GM21723 (cell line): ENCODE measurements at regions not wholly inside any gene's neighbourhood (a gene's known extent, or its start where the extent isn't known, plus 50 kb on each side); places are given as distances from the start of the nearest gene placed in this dataset.

Source experiments
- ATAC-seq: cut with Tn5 transposase; IDR thresholded peaks from one replicate; pipeline ENCODE4 v1.9.1; 2021; ENCODE audit warnings: mild to moderate bottlenecking, moderate library complexity; ENCODE audit not compliant: unreplicated experiment

DNA sequence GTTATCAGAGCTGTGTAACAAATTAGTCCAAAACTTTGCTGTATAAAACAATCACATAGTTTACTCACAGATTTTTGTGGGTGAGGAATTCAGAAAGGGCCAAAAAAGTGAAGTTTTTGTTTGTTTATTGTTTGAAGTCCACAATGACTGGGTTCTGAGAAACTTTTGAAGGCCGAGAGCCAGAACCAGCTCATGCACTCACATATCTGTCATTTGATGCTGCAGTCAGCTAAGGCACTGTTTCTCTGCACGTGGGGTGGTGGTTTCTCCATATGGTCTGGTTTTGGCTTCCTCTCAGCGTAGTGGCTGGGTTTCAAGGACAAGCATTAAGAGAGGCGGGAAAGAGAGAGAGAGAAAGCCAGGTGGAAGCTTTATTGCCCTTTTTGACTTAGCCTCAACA, 131.8 kb downstream of the TWIST2 start:
- ATAC-seq = no peak

DNA sequence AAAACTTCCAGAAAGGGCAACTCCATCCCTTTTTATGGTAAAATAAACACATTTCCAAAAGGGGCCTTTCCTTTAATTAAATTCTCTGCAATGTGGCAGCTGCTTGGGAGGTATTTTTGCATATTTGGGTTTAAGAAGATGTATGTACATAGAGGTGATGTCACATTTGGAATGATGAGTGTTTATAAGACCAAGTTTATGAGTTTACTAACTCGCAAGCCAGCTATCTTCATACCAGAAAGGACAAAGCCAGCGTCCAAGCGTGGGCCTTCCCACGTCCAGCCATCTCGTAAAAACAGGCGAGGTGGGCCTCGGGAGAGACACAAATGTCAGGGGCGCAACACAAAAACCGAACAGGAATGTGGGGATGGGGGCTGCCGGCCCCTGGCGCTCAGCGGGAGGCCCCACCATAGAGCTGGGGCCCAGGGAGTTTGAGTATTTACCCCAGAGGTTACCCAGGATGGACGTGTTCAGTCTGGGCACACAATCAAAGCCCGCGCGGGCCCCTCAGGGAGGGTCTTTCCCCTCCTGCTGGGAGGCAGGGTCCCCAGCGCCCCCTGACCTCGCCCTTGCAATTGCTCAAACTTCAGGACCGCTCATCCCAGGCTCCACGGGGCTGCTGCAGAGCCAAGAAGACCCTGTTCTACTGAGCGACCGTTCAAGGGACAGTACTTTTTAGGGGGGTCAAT, 137.3 kb downstream of the TWIST2 start:
- no peak for ATAC-seq

DNA sequence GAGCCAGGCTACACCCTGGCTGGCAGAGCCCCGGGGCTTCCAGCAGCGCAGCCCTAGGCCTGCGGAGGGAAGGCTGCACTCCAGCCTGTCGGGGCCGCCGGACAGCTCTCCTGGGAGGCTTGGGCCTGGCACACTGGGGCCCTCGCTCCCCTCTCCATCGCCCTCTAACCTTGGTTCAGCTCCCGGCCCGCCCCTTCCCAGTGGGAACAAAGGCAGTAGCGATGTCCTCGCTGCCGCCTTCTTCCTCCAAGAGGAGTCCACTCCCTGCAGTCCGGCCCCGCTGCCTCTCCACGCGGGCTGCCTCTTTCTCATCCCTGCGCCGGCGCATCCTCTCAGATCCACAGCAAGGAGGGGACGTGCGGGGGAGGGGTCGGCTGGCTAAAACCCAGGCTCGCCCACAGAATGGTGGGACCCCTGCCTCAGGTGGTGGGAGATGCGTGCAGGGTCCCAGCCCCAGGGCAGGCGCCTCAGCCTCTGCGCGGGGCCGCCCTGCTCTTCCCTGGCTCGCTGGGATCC, 138.1 kb downstream of the TWIST2 start:
- no peak for ATAC-seq

DNA sequence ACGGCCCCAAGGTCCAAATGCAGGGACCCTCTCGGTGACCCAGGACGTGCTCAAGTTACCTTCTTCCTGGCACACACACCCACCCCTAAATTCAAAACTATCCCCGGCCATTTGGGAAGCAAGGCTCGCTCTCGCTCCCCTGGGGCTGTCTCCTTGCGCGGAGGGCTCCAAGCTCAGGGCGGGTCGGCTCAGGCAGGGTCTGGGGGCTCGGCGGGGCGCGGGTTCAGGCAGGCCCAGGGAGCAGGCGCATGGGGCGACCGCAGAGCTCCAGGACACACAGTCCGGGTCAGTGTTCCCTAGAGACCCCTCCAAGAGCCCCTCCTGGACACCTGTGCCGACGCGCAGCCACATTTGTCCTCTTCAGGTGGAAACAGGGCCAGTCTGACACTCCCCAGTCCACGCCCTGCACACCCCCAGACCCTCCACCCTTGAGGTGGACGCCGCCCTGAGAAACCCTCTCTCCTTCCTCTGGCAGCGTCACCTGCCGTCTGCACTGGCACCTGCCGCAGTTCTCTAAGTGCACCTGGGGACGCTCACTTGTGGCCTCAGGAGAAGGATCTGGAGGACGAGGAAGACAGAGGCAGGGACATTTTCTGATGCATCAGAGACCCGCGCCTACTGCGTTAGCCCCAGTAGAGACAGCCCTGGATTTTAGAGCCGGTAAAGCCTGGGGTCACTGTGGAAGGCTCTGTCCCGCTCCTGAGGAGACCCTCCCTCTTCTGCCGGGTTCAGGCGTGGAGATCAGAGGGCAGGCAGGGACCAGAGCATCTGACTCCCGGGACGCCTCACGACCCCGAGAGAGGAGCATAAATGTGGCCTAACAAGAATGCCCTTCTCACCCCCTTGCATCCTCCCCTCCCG, 138.8 kb downstream of the TWIST2 start:
- no peak for ATAC-seq

DNA sequence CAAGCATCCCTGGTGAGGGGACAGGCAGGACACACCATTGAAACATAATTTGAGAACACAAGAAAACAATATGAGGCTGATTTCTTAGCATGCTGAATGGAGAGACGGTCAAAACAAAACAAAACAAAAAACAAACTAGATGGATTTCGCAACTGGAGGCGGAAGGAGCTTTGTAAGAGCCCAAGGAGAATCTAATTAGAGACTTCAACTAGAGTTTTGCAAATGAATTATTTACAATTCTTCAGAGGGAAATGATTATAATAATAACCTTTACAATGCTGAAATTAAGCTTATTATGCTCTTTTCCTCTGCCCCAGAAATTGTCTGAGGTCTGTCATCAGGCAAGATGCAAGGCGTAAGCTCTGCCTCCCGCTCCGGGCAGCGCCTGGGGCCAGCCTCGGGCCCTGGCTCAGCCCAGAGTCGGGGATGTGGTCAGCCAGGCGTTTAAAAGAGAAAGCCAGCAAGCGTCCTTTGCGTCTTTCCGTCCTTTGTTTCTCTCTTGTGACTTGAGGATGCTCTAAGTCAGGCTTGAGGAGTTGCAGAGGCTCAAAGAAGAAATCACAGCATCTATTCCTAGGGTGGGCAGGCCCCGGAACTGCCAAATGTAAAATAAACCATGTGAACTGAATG, 139.6 kb downstream of the TWIST2 start:
- no peak for ATAC-seq

DNA sequence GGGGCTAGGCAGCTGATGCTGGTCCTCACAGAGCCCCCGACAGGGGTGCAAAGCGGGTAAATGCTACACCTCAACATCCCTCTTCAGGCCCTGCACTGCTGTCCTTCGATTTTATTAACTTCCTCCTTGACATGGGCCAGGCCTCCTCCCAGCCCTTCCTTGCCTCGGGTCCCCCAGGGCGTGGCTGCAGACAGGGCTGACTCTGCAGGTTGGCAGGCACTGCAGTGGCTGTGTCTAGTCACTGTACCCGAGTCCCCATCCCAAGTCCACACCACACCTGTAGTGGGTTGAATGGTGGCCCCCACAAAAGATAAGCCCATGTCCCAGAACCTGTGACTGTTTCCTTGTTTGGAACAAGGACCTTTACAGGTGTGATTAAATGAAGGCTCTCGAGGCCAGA, 140.2 kb downstream of the TWIST2 start:
- ATAC-seq = no peak

DNA sequence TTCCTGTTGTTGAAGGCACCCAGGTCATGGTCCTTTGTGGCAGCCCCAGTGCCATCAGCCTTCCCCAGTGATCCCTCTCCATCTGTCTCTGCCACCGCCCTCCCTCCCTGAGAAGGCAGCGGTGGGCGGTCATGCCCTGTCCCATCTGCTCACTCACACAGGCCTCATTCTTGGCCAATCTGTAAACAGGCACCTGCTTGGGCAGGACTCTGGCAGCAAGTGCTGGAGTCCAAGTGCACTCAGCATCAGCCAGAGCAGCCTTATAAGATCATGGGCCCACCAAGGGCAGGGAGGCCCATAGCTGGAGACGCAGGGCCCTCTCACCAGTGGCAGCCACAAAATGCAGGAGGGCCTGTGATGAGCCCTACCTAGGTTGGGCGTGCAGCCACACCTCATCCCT, 140.9 kb downstream of the TWIST2 start:
- ATAC-seq = no peak

DNA sequence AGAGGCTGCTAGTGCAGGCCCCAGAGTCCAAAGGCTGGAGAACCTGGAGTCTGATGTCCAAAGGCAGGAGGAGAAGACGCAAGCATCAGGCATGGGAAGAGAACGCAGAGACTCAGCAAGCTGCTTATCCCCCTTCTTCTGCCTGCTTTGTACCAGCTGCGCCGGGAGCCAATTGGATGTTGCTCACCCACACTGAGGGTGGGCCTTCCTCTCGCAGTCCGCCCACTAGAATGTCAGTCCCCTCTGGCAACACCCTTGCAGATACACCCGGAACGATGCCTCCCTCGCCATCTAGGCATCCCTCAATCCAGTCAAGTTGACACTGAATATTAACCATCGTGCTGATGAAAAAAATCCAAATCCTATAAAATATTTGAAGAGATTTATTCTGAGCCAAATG, 141.6 kb downstream of the TWIST2 start:
- no peak for ATAC-seq

DNA sequence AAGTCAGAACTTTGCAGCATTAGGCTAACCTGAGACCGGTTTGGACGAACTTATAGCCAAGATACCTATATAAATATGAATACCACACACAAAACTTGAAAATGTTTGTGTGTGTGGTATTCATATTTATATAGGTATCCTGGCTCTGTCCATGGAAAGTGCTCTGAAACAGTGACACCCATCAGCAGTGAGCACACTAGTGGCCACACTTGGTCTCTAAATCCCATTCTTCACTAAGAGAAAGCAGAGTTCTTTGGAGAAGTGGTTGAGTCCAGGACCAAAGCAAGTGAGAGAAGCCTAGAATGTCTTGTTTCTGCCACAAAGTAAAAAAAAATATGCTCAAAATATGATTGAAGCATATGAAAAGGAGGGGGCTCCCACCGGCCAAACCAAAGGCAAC, 146.5 kb downstream of the TWIST2 start:
- ATAC-seq = no peak

DNA sequence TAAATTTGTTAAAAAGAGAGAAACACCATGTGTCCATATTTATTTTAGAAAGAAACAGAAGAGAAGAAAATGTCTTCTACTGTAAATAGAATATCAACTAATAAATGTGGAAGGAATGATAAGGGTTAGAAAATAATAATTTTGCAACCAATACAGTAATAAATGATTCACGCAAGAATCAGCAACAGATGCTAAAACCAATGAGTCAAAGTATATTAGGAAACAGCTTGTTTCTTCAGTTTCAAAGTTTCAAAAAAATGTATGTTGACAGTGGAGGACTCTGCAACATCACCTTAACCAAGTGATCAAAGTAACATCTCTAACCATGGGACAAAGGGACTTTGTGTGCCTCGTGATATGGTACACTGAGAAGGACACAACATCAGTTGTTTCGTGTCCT, 147.0 kb downstream of the TWIST2 start:
- no peak for ATAC-seq

DNA sequence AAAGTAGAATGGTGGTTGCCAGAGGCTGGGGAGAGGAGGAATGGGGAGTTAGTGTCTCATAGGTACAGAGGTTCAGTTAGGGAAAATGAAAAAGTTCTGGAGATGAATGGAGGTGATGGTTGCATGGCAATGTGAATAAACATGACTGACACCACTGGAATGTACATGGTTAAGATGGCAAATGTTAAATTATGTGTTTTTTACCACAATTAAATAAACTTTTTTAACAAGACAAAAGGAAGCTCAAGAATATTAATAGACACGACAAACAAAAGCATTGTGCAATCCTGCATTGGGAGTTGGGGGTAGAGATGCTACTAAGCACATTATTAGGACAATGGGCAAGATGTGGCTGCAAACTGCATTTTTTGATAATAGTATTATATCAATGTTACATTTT, 147.7 kb downstream of the TWIST2 start:
- no peak for ATAC-seq

DNA sequence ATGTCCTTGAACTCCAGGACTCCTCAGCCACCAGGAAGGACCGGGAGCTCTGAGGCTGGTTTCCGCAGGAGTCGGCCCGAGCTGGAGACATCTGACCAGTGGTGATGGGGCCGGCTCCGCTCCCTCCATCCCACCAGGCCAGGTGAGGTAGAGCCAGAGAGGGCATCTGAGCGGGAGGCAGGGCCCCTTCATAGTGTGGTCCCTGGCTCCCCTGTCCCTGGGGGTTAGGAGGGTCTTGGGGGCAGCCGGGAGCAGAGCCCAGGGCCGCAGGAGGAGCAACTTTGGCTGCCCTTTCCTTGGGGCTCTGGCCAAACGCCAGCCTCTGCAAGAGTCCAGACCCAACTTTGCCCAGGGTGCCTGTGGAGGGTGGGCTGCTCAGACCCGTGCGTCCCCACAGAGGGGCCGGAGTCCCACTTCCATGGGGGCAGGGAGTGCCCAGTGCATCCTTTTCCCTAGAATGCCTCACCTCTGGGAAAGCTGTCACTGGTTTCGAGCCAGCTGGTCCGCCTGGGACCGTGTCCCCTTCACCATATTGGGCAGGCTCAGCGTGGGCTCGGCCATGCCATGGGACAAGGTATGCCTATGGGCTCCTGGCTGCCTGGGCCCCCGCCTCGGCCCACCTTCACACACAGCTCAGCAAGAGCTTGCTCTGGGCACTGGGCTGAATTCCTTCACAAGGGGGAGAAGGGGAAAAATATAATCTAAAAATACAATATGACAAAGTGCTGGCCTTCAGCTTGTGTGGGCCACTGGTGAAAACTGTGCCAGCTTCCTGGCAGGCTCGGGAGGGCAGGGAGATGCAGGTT, 148.6 kb downstream of the TWIST2 start:
- no peak for ATAC-seq

DNA sequence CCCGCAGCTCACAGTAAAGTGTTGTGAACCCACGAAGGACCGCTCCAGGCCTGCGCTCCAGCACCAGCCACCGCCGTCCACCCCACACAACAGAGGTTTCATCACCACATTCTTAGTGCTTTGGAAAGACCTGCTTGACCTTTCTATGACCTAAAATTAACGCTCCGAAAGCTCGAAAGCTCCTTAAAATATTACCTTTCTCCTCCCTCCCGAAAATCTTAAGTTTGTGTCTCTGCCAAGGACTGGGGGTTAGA, 149.2 kb downstream of the TWIST2 start:
- no peak for ATAC-seq

DNA sequence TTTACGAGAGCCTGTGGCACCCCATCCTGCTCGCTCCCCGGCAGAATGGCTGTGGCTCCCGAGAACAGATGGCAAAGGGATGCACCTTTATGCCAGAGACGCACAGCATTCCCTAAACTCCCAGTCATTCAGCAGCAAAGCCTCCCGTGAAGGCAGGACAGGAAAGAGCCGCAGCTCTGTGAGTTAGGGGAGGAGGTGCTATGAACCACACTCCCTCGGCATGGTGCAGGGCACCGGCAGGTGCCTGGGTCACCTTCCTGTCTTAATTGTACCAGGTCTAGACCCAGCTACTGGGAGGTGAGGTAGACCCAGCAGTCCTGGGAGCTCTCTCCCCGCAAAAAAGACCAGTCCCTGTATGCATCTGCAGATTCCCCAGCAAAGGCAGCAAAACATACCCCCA, 149.8 kb downstream of the TWIST2 start:
- ATAC-seq = no peak
